Heart left ventricle (tissue), 13 donors: ENCODE measurements at regions not wholly inside any gene's neighbourhood (a gene's known extent, or its start where the extent isn't known, plus 50 kb on each side); places are given as distances from the start of the nearest gene placed in this dataset.

Experiments
- POLR2A ChIP-seq, 2 donors: fragments of 450-650 bp; IDR thresholded peaks; one replicate each; pipeline ENCODE4 v1.6.1; 2017; ENCODE audit warnings: antibody characterized with exemption in 2 of 2, mild to moderate bottlenecking in 2 of 2, moderate library complexity in 2 of 2
- TF ChIP-seq, protein P1 (sequence below), 12 donors: fragments of 200-600 bp; sonication (generic) in 4 of 12; IDR thresholded peaks; one replicate each; pipeline versions ENCODE4 v1.5.0 to v1.8.0; 2018 to 2022; ENCODE audit warnings: antibody characterized with exemption in 12 of 12, mild to moderate bottlenecking in 5 of 12
- donor health status: ischemic (EF 13 %, LVEDD 7.1; RV severe dilation, severe dysfunction).
- donor health status: DM: no; HTN: yes; CAD: no.
- donor health status: DM: no; HTN: no; CAD: no.
- donor health status: ischemic (EF 25% LVEDD 6.9; RV normal size, moderate dysfunction).
- donor health status: ischemic (EF 25% LVEDD 5.7; RV mildly dilated, moderate dysfunction).
- donor health status: ischemic (EF 35%, LVEDD 5.7; RV mildly dilated, moderate dysfunction).
- donor health status: nonischemic (EF 11% LVEDD 7.7; RV severe dilation, severe dysfunction).
- donor health status: DM: yes; HTN: yes; CAD: no.
- donor health status: PGD.
- donor health status: ischemic (EF 29% LVEDD 5.4; RV normal size, mild dysfunction).
- donor health status: nonischemic (EF 23%, LVEDD 6.1; RV moderate dilation, normal function).

DNA sequence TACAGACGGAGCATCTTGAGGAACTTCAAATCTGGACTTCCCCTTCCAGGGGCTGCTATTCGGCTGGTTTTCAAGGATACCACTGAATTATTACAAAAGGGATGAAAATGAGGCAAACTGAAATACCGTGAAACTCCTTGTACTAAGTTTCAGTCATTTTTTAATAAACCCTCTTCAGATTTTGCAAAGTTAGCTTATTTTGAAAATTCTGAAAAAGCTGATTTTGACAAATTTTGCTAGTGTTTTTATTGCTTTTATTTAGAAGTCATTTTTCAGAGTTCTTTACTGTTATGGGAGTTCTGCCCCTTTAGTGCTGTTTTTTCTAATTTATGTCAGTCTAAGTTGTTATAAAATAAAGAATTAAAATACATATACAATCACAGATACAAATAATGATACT, 390.4 kb upstream of the VRK2 start:
- no peak for TF ChIP-seq POLR2A (IDR thresholded peaks at IDR 0.05)
- TF ChIP-seq, protein P1, sequence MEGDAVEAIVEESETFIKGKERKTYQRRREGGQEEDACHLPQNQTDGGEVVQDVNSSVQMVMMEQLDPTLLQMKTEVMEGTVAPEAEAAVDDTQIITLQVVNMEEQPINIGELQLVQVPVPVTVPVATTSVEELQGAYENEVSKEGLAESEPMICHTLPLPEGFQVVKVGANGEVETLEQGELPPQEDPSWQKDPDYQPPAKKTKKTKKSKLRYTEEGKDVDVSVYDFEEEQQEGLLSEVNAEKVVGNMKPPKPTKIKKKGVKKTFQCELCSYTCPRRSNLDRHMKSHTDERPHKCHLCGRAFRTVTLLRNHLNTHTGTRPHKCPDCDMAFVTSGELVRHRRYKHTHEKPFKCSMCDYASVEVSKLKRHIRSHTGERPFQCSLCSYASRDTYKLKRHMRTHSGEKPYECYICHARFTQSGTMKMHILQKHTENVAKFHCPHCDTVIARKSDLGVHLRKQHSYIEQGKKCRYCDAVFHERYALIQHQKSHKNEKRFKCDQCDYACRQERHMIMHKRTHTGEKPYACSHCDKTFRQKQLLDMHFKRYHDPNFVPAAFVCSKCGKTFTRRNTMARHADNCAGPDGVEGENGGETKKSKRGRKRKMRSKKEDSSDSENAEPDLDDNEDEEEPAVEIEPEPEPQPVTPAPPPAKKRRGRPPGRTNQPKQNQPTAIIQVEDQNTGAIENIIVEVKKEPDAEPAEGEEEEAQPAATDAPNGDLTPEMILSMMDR (IDR thresholded peaks at IDR 0.05) = no peak
